Mesothelial cell of epicardium (in vitro differentiated cells): ENCODE measurements at regions not wholly inside any gene's neighbourhood (a gene's known extent, or its start where the extent isn't known, plus 50 kb on each side); places are given as distances from the start of the nearest gene placed in this dataset.

Experiments
- DNase-seq, 2 experiments: peaks; one replicate each; pipeline ENCODE4 v3.0.0; 2021; ENCODE audit warnings: low spot score in 2 of 2; ENCODE audit not compliant: unreplicated experiment in 2 of 2
- H3K27ac Mint-ChIP-seq: 2 replicates; pipeline ENCODE4 v1.8.0; 2021; ENCODE audit warnings: mixed read lengths
- H3K27me3 Mint-ChIP-seq: 2 replicates; pipeline ENCODE4 v1.8.0; 2021; ENCODE audit warnings: low read depth, mixed read lengths
- H3K36me3 Mint-ChIP-seq: 2 replicates; pipeline ENCODE4 v1.8.0; 2021; ENCODE audit warnings: mixed read lengths
- H3K4me1 Mint-ChIP-seq: 2 replicates; pipeline ENCODE4 v1.8.0; 2021; ENCODE audit warnings: mixed read lengths
- H3K4me3 Mint-ChIP-seq: 2 replicates; pipeline ENCODE4 v1.8.0; 2021; ENCODE audit warnings: mild to moderate bottlenecking, moderate library complexity, mixed read lengths
- H3K9me3 Mint-ChIP-seq: 2 replicates; pipeline ENCODE4 v1.8.0; 2021; ENCODE audit warnings: mixed read lengths
- CTCF ChIP-seq: fragments of 200-600 bp; sonication (generic); IDR thresholded peaks from one replicate; pipeline ENCODE4 v1.5.0; 2021; ENCODE audit warnings: antibody characterized with exemption; ENCODE audit not compliant: unreplicated experiment

GRCh38 chr11:36930256-36930655, 332.2 kb upstream of the RAG2 start:
- Mint-ChIP-seq H3K9me3 (no peaks in the 10 kb centered on the region), H3K36me3 (no peaks in the 10 kb centered on the region), H3K27ac (no peak overlapping the region), H3K27me3 (peaks cover 23% of the 10 kb centered on the region), H3K4me1 (no peaks in the 10 kb centered on the region), H3K4me3 (no peak overlapping the region)
- no peak for DNase-seq
- no peak for TF ChIP-seq CTCF

DNA sequence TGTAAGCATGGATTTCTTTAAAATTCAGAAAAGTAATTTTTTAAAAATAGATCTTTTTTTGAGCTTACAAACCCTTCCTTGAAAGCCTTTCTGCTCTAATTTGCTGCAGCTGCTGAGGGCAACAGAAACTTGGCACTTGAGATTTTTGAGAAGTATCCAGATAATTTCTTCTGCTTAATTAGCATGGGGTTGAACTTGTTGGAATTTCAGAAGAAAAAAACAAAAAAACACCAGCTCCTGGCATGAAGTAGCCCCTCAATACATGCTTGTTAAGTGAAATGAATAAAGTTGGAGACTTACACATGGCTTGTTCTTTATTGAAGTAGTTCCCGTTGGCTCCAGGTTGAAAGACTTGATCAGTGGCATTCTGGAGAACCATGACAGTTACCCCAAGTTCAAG, 331.4 kb upstream of the RAG2 start:
- H3K9me3 Mint-ChIP-seq = no peaks in the 10 kb centered on the region
- no peaks in the 10 kb centered on the region for H3K36me3 Mint-ChIP-seq
- H3K27ac Mint-ChIP-seq = no peak overlapping the region
- peaks cover 27% of the 10 kb centered on the region for H3K27me3 Mint-ChIP-seq
- H3K4me1 Mint-ChIP-seq = no peaks in the 10 kb centered on the region
- no peak for TF ChIP-seq CTCF
- DNase-seq = no peak
- H3K4me3 Mint-ChIP-seq = no peak overlapping the region

GRCh38 chr11:36928621-36929020, 330.6 kb upstream of the RAG2 start:
- Mint-ChIP-seq H3K27me3 (peaks cover 22% of the 10 kb centered on the region), H3K9me3 (no peaks in the 10 kb centered on the region), H3K4me3 (no peak overlapping the region), H3K36me3 (no peaks in the 10 kb centered on the region), H3K4me1 (no peaks in the 10 kb centered on the region), H3K27ac (no peak overlapping the region)
- DNase-seq = no peak
- no peak for TF ChIP-seq CTCF

DNA sequence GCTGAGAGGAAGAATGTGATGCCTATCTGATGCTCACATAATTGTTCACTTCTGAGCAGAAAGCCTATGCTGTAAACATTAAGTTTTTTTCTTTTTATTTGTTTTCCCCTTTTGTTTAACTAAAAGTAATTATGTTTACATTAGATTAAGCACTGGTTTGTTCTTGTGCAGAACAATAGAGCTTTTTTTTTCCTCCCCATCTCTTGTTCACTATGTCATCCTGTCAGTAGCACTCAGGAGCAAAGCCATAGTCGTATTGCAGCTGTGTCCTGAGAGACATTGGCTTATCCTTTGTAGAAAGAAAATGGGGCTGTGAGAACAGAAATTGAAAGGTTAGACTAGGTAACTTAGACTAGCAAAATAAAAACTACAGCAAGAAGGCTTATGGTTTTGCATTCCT, 301.8 kb upstream of the RAG2 start:
- Mint-ChIP-seq H3K36me3 (no peaks in the 10 kb centered on the region), H3K27ac (no peak overlapping the region), H3K4me1 (peaks cover 15% of the 10 kb centered on the region), H3K9me3 (peaks cover 1% of the 10 kb centered on the region), H3K4me3 (no peak overlapping the region), H3K27me3 (peaks cover 21% of the 10 kb centered on the region)
- no peak for DNase-seq
- TF ChIP-seq CTCF = no peak

- no peak for DNase-seq
- H3K4me3 Mint-ChIP-seq = no peak overlapping the region
- peaks cover 7% of the 10 kb centered on the region for H3K27me3 Mint-ChIP-seq
- TF ChIP-seq CTCF = no peak
- H3K27ac Mint-ChIP-seq = no peak overlapping the region
- H3K36me3 Mint-ChIP-seq = no peaks in the 10 kb centered on the region
- no peaks in the 10 kb centered on the region for H3K4me1 Mint-ChIP-seq
- no peaks in the 10 kb centered on the region for H3K9me3 Mint-ChIP-seq
Observed at GRCh38 chr11:36890841-36891240, 292.8 kb upstream of the RAG2 start.

- Mint-ChIP-seq H3K27ac (no peak overlapping the region), H3K4me3 (no peak overlapping the region), H3K9me3 (no peaks in the 10 kb centered on the region), H3K36me3 (no peaks in the 10 kb centered on the region), H3K4me1 (no peaks in the 10 kb centered on the region), H3K27me3 (peaks cover 5% of the 10 kb centered on the region)
- no peak for DNase-seq
- no peak for TF ChIP-seq CTCF
Observed at GRCh38 chr11:36890121-36890679, 292.2 kb upstream of the RAG2 start.
